TTC549 (cell line): ENCODE measurements at regions not wholly inside any gene's neighbourhood (a gene's known extent, or its start where the extent isn't known, plus 50 kb on each side); places are given as distances from the start of the nearest gene placed in this dataset.

Source experiments
- FAIRE-seq: peaks from 2 replicates; lab custom pipeline; 2012; peaks lifted over from hg19 to GRCh38; lab: Jason Lieb, UNC

DNA sequence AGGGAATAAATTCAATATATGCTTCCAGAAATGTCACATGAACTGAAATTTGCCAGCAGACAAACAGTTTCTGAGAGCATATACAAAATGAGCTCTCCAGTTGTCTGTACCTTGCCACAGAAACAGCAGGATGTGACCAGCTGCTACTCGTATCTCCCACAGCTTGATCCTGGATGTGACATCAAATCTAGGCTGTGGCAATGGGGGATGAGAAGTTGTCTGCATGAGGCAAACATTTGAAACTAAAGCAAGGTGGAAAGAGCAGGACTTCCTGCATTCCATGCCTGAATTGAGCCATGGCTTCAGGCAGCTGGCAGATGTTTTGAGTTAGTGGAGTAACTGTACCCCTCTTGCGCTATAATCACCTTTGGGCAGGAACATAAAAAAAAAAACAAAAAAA lies 1724.0 kb downstream of the RPA4 start:
- no peak for FAIRE-seq

DNA sequence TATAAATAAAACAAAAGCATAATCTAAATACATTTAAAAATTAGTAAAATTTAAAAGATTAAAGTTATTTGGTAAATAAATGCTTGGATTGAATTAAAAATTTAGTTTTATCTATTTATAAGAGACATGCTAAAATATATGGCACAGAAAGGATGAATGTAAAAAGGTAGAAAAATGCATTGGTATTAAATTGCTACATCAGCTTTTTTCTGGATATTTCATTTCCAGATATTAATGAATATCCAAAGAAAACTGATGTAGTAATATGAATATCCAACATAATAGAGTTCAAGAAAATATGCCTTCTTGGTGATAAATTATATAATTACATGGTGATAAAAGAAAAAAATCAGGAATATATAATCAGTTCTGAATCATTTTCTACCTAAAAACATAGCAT lies 1743.9 kb downstream of the RPA4 start:
- FAIRE-seq = no peak

DNA sequence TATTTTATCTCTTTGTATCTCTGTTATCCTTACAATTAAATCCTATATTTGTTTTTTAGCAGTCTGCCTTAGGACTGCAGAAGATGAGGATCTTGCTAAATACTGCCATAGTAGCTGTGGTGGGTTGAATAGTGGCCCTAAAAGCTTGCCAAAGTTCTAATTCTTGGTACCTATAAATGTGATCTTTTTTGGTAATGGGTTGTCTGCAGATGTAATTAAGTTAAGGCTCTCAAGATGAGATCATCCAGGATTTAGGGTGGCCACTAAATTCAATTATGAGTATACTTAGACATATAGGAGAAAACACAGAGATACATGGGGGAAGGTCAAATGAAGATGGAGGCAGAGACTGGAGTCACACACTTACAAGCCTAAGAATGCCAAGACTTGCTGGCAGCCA lies 1753.7 kb downstream of the RPA4 start:
- no peak for FAIRE-seq

DNA sequence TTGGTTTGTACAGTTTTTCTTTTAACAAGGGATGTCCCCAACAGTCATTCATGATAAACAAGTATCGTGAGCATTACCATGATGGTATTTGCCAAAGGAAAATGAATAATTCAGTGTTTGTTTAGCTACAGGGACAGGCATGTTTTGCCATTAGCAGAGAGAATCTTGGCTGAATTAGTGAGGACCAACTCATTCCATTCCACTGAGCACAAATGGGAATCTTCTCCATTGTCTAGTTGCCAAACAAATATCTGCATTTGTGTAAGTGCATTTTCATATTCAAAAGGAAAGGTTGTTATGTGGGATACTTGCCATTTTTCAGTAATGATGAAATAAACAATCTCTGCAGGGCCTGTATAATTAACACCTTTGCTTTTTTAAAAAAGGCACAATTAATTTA lies 1762.6 kb downstream of the RPA4 start:
- no peak for FAIRE-seq

DNA sequence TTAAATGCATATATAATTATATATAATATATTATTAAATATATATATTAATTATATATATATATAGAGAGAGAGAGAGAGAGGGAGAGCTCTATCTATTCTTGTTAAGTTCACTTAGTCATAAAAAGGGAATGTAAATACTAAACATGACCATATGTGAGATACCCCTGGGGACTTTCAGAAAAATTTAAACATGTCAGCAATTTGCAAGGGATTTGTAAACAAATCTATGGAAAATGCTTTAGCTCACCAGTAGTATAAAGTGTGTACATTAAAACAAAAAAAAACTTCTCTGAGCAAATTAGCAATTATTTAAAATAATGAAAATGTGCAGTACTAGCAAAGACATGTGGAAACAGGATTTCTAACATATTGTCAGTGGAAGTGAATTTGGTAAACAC lies 1755.5 kb downstream of the PCDH19 start:
- no peak for FAIRE-seq
